ENCODE measurements at regions not wholly inside any gene's neighbourhood (a gene's known extent, or its start where the extent isn't known, plus 50 kb on each side); places are given as distances from the start of the nearest gene placed in this dataset.
"Not testable (repeated sequence)": the region's sequence is repeated elsewhere in the genome, so short reads cannot be mapped to it uniquely, and the experiment has no call there.

- H3K9me3 ChIP-seq = no peaks in the 10 kb centered on the region
- H3K4me3 ChIP-seq = no peak overlapping the region
- no peak for DNase-seq
- H3K27ac ChIP-seq = no peak overlapping the region
- H3K27me3 ChIP-seq = no peaks in the 10 kb centered on the region
- intact Hi-C loops (cut with DNase I; ENCODE audit: low total_unique reads) = no loop called here
- TF ChIP-seq CTCF (IDR thresholded peaks at IDR 0.05) (no peak), POLR2A (IDR thresholded peaks at IDR 0.05) (no peak)
- no peaks in the 10 kb centered on the region for H3K36me3 ChIP-seq
- no peaks in the 10 kb centered on the region for H3K4me1 ChIP-seq
Measured at GRCh38 chr7:153405704-153406485, 646.3 kb upstream of the DPP6 start.

DNA sequence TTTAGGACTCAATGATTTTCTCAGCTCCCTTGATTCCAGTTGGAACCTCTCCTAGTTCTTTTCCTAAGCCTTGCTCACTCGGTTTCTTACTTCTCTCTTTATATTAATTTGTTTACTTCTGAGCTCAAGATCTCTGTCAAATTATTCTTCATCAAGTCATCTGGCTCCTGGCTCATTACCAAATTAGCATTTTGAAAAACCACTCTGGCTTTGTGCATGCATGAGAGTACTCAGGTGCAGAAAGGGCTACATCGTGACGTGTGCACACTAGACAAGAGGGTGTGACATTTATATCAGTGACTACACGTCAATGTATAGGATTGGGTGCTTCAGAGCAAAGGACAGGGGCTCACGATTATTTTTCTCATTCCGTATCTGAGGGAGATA, 645.7 kb upstream of the DPP6 start:
- no peaks in the 10 kb centered on the region for H3K36me3 ChIP-seq
- no peaks in the 10 kb centered on the region for H3K4me1 ChIP-seq
- intact Hi-C loops (cut with DNase I; ENCODE audit: low total_unique reads) = no loop called here
- TF ChIP-seq POLR2A (IDR thresholded peaks at IDR 0.05) (no peak), CTCF (IDR thresholded peaks at IDR 0.05) (no peak)
- H3K4me3 ChIP-seq = no peak overlapping the region
- no peak for DNase-seq
- no peaks in the 10 kb centered on the region for H3K27me3 ChIP-seq
- no peak overlapping the region for H3K27ac ChIP-seq
- H3K9me3 ChIP-seq = no peaks in the 10 kb centered on the region

- Histone ChIP-seq H3K9me3 (no peaks in the 10 kb centered on the region), H3K27me3 (no peaks in the 10 kb centered on the region), H3K4me1 (no peaks in the 10 kb centered on the region), H3K36me3 (no peaks in the 10 kb centered on the region), H3K27ac (no peak overlapping the region), H3K4me3 (no peak overlapping the region)
- TF ChIP-seq POLR2A (IDR thresholded peaks at IDR 0.05) = no peak
- no peak for TF ChIP-seq CTCF (IDR thresholded peaks at IDR 0.05)
- DNase-seq = no peak
- intact Hi-C loops (cut with DNase I; ENCODE audit: low total_unique reads) = no loop called here
Measured at GRCh38 chr7:153407291-153408046, 644.7 kb upstream of the DPP6 start.

DNA sequence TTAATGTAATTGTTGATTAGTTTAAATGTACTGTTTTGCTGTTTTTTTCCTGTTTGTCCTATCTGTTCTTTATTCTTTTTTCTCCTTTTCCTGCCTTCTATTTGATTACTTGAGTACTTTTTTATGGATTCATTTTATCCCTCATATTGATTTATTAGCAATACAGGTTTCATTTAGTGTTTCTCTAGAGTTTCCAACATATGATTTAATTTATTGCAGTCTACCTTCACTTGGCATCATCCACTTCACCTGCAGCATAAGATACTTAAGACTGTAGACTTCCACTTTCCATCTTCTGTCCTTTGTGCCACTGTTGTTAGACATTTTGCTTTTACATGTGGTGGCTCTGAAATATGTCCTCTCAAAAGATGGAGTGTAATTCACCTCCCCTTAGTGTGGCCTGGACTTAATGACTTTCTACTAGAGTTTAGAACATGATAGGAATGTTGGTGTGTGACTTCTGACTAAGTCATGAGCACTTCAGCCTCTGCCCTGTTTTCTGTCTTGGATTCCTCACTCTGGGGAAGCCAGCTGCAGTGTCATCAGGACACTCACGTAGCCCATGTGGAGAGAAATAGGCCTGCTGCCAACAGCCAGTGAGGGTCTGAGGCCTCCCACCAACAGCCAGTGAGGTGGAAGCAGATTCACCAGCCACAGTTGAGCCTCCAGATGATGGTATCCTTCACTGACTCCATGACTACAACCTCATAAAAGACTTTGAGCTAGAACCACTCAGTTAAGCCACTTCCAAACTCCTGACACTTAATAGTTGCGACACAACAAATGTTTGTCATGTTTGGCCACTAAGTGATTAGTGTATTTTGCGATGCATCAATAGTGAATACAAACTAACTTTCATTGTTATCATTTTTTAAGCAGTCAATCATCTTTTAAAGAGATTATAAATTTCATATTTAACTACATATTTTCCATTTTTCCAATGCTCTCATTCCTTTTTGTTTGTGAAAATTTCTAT, 643.5 kb upstream of the DPP6 start:
- H3K27me3 ChIP-seq = no peaks in the 10 kb centered on the region
- H3K27ac ChIP-seq = no peak overlapping the region
- no peak overlapping the region for H3K4me3 ChIP-seq
- H3K9me3 ChIP-seq = no peaks in the 10 kb centered on the region
- DNase-seq = no peak
- intact Hi-C loops (cut with DNase I; ENCODE audit: low total_unique reads) = no loop called here
- no peaks in the 10 kb centered on the region for H3K36me3 ChIP-seq
- no peak for TF ChIP-seq CTCF (IDR thresholded peaks at IDR 0.05)
- TF ChIP-seq POLR2A (IDR thresholded peaks at IDR 0.05) = no peak
- H3K4me1 ChIP-seq = no peaks in the 10 kb centered on the region

DNA sequence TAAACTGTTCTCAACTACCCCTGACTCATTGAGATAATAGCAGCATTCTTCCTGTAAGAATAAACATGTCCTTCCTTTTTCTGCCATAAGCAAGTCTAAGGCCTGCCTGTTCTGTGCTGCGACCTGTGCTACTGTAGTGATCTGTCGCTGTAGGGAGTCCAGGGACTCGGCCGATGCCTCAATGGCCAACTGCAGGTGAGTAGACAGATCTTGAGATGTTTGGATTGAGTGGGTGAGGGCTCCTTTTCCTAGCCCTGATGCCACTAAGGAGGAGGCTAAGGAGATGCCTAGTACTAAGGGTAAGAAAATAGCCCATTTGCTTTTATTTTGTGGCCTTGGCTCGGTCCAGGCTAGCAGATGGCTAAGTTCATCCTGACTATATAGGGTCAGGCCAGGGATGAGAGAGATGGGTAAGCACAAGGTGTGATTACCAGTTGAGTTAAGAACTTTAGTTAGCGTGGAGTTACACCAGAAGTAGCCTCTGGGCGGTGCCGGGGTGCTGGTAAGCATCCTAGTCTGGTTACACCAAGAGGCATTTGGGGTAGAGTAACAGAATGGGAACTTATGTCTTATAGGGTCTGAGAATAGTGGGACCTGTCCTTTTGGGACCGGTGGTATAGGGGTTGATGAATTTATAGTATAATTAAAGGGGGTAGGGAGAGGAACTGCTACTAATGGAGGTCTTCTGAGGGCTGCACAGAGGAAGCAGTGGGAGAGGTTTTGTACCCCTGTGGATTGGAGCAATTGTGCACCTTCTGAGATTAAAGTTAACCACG, 642.4 kb upstream of the DPP6 start:
- H3K4me3 ChIP-seq; intact Hi-C loops (cut with DNase I; ENCODE audit: low total_unique reads); H3K4me1 ChIP-seq; H3K27me3 ChIP-seq; H3K36me3 ChIP-seq; DNase-seq; H3K9me3 ChIP-seq; H3K27ac ChIP-seq: not testable (repeated sequence)

- H3K27ac ChIP-seq; H3K27me3 ChIP-seq; H3K9me3 ChIP-seq; DNase-seq; H3K4me1 ChIP-seq; H3K4me3 ChIP-seq; H3K36me3 ChIP-seq; intact Hi-C loops (cut with DNase I; ENCODE audit: low total_unique reads): not testable (repeated sequence)
Measured at GRCh38 chr7:153410997-153411642, 641.1 kb upstream of the DPP6 start.

DNA sequence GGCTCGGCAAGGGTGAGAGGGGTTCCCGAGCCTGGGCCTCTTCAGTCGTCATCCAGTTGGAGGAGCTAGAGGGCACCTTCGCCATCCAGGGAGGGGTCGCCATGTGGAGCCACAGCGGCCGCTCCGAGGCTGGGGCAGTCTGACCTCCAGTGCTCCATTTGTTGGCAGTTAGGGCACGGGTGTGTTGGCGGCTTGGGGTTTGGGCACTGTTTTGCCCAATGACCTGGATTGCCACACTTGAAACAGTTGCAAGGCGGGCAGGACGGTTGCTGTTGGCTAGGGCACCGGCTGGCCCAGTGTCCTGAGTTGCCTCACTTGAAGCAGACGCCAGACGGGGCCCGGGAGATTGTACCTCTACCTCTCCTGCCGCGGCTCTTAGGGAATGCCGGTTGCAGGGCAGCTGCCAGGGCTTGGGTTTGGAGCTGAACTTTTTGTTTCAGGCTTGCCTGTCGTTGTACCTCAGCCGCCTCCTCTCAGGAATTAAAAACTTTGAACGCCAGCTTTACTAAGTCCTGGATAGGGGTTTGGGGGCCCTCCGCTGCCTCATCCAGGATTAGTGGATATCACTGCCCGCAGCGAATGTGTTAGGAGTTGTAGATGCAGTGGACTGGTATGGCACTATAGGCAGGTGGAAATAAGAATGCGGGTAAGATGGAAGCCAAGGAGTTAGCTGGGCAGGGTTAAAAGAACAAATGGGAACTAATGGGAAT, 639.9 kb upstream of the DPP6 start:
- H3K27ac ChIP-seq; DNase-seq; H3K27me3 ChIP-seq; H3K4me3 ChIP-seq; H3K9me3 ChIP-seq; intact Hi-C loops (cut with DNase I; ENCODE audit: low total_unique reads); H3K36me3 ChIP-seq; H3K4me1 ChIP-seq: not testable (repeated sequence)
